Stimulated activated CD4-positive, alpha-beta T cell treated with anti-CD3 and anti-CD28 coated beads, Interleukin-4, amount 100 ng/mL, for 24 hours (primary cell): ENCODE measurements at regions not wholly inside any gene's neighbourhood (a gene's known extent, or its start where the extent isn't known, plus 50 kb on each side); places are given as distances from the start of the nearest gene placed in this dataset.
"Not testable (repeated sequence)": the region's sequence is repeated elsewhere in the genome, so short reads cannot be mapped to it uniquely, and the experiment has no call there.

Source experiments
- DNase-seq: peaks from one replicate; pipeline ENCODE4 v3.0.0-alpha.2; 2020

DNA sequence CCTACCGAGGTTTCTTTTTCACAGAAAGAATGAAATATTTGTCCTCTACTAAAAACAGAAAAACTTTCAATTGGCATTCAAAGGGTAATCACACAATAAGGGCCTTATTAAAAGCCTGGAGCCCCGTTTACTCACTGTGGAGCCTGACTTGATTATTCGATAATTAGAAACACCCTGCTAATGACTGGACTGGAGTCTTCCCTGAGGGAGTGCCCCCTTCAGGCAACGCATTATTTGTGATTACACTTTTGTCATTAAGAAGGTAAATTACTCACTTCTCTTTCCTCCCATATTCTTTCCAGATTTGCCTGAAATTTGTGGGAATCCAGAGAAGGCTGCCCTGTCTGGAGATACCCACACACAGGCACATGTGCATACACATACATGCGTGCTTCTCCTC is 444.2 kb upstream of the NPVF start:
- no peak for DNase-seq

GRCh38 chr7:25675789-25676474 is 447.6 kb upstream of the NPVF start:
- no peak for DNase-seq

- no peak for DNase-seq
Observed at GRCh38 chr7:25677595-25677994, 449.3 kb upstream of the NPVF start.

DNA sequence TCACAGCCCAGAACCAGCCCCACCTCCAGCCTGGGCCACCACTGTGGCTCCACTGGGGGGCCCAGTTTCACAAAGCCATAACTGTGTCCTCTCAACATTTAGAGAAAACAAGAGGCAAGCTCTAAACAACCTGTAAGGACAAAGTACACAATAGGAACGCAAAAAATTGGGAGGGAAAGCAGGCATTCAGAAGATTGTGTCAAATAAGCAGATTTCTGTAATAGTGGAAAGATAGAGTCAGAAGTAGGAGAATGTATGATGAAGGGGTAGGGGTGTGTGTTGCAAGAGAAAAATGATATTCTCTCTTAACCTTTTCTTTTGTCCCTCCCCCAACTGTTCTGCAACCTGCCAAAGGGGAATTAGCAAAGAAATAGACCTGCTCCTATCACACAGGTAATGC is 449.9 kb upstream of the NPVF start:
- no peak for DNase-seq

GRCh38 chr7:25680636-25681035 is 452.4 kb upstream of the NPVF start:
- no peak for DNase-seq

DNA sequence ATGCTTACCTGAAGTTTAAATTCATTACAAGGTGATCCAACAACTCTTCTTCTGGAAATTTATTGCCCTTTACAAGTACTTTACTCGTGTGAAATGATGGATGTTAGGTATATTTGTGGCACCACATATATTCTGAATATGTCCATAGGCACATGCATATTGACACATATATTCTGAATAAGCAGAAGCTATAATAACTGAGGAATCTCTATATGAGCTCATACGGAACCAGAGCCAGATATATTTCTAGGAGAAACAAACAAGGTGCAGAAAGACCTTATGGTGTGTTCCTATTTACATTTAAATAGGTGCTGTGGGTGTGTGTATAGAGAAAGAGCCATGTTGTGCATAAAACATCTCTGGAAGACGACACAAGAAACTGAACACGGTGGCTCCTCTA is 456.1 kb upstream of the NPVF start:
- DNase-seq, result no peak

GRCh38 chr7:25686493-25686892 is 458.2 kb upstream of the NPVF start:
- DNase-seq, result no peak

DNA sequence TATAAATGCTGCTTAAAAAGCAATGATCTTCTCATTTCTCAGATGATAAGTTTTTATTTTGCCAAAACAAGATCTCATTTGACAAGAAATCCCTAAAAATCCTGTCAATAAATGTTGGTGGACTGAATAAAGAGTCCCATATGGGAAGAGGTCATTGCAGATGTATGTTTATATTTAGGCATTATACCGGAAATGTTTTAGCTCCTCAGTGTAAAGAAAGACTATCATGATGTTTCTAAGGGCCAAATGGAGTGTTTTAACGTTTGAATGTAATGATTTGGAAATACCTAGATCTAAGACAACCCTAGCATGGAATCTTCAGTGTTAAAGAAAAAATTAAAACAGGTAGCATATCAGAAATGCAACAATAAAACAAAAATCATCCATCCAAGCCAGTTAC is 457.8 kb upstream of the NFE2L3 start:
- DNase-seq, result no peak

- no peak for DNase-seq
Observed at GRCh38 chr7:25694699-25695098, 457.3 kb upstream of the NFE2L3 start.

DNA sequence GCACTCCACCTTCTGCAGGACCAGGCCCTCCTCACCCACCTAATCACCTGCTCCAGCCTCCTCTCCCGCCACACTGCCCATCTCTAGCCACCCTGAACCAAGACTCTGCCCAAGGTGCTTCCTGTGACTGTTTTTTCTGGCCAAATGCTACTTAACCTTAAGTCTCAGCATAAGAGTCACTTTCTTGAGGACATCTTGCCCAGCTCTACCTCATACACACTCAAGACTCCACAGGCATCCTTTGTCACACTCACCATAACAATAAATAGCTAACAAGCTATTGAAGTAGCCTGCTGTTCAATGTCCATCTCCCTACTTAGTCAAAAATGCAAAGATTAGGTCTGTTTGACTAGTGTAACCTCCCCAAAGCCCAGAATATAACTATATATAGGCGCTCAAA is 455.4 kb upstream of the NFE2L3 start:
- no peak for DNase-seq

DNA sequence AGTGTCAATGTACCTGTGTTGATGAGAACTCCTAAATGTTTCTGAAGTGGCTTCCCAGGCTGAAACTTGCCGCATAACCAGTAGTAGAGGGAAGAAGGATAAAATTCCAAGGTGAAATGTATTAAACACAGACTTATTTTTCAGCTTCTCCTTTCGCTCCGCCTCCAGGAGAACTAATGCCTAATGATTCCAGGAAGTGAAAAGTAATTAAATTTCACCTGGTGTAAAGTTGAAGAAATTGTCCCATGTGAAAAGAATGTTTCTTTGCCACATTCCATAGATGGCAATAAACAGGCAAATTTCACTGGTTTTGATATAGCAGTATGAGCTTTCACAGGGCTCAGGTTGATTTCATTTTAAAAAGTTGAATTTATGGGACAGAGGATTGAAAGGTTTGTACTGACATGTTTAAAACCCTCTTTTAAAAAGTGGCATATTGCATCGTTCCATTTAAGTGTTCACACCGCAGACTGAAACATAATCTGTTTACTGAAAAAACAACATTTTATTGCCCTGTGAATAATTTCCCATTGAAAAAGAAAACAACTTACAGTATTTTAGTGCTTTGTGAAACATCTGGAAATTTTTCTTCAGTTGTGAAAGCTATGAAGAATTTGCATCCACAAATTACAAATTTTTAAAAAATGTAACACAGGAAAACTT is 453.4 kb upstream of the NFE2L3 start:
- no peak for DNase-seq

- not testable (repeated sequence) for DNase-seq
Observed at GRCh38 chr7:25700141-25700540, 451.9 kb upstream of the NFE2L3 start.

DNA sequence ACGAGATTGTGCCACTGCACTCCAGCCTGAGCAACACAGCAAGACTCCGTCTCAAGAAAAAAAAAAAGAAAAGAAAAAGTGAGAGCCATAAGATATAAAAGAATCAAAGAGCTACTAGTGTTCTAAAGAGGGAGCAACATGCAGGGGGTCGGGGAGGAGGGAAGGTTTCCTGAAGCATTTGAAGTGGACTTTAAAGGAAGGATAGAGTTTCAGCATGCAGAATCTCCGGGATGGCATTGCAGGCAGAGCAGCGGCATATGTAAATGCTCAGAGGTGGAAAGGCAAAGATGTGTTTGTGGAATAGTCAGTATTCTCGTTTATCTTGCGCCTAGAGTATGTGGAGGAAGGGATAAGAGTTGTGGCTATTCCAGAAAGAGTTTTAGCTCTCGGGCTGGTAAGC is 447.6 kb upstream of the NFE2L3 start:
- no peak for DNase-seq

GRCh38 chr7:25706764-25707163 is 445.2 kb upstream of the NFE2L3 start:
- DNase-seq, result no peak

- DNase-seq, result no peak
Observed at GRCh38 chr7:25707768-25708620, 444.0 kb upstream of the NFE2L3 start.

DNA sequence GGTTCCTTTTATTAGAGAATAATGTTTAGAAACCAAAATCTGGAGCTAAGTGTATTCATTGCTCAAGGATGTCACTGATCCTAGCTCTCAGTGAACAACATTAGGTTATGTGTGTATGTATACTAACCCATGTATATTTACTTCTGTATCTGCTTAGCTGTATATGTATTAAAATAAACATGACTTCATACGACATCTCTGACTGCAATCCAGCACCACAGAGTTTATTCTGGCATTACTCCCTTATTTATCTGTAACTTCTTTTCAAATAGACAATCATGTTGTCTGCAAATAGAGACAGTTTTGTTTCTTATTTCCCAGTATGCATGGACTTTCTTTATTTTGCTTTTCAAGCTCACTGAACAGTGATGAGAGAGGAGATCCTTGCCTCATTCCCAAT is 441.0 kb upstream of the NFE2L3 start:
- DNase-seq, result no peak

DNA sequence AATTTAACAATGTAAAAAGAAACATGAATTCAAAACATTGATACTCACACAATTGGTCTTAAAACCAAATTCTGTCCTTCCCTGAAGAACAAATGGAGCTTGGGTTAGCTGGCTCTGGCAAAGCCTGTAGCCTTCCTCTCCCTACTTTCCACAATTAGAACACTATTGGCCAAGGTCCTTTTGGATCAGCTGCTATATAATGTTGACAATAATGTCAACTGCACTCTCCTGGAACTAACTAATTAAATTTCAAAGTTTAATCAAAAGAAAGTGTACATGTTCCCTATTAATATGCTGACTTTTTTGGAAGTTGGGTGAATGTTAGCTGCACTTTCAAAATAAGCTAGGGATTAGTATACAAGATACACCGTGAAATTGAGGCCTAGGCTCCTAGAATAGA is 440.1 kb upstream of the NFE2L3 start:
- no peak for DNase-seq

DNA sequence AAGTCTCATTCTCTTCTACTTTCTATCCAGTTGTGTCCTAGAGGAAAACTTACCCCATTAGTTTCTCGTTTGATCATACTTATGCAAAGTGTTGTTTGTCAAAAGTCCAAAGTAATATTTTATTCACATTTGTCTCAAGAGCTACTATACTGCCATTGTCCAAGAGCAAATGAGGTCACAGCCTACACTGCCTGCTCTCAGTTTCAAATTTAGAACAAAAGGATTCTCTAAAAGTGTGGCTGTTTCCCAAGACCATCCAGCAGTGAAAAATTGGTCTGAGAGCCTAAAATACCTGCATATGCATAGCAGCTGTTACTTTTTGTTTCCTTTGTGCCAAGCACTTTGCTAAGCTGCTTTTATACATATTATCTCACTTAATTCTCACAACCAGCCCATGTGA is 439.5 kb upstream of the NFE2L3 start:
- DNase-seq, result no peak

GRCh38 chr7:25714013-25714412 is 438.0 kb upstream of the NFE2L3 start:
- DNase-seq, result no peak

- DNase-seq, result no peak
Observed at GRCh38 chr7:25716421-25716820, 435.6 kb upstream of the NFE2L3 start.

DNA sequence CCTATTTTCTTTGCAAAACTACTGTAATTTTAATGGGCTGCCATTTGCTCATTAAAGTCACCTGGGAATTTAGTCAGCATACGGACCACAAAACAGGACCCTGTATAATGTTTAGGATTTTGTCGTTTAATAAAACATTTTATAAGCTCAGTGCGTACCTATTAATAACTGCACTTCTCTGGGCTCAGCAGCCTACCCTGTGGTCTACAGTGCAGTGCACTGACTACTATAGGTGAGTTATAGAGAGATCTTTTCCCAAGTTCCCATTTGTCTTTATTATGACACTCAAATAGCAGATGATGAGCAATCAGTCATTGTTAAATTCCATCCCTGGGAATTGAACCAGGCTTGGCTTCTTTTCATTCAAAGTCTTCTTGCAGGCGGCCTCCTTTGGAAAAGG is 433.4 kb upstream of the NFE2L3 start:
- DNase-seq, result no peak

- no peak for DNase-seq
Observed at GRCh38 chr7:25719190-25719896, 432.7 kb upstream of the NFE2L3 start.

GRCh38 chr7:25720427-25720826 is 431.6 kb upstream of the NFE2L3 start:
- no peak for DNase-seq
